Stomach smooth muscle (tissue), 2 donors: ENCODE measurements at regions not wholly inside any gene's neighbourhood (a gene's known extent, or its start where the extent isn't known, plus 50 kb on each side); places are given as distances from the start of the nearest gene placed in this dataset.
"Not testable (repeated sequence)": the region's sequence is repeated elsewhere in the genome, so short reads cannot be mapped to it uniquely, and the experiment has no call there.

Experiments
- H3K27ac ChIP-seq: one replicate; pipeline ENCODE4 v1.7.0; 2013; ENCODE audit warnings: mild to moderate bottlenecking, low read length, inconsistent platforms
- H3K27me3 ChIP-seq, 2 donors: one replicate each; pipeline ENCODE4 v1.7.0; 2013; ENCODE audit warnings: low read length in 2 of 2; ENCODE audit not compliant: insufficient read depth in 2 of 2, control insufficient read depth in 1 of 2
- H3K36me3 ChIP-seq, 2 donors: one replicate each; pipeline ENCODE4 v1.7.0; 2013; ENCODE audit warnings: low read length in 2 of 2; ENCODE audit not compliant: control insufficient read depth in 2 of 2, insufficient read depth in 2 of 2
- H3K4me1 ChIP-seq: one replicate; pipeline ENCODE4 v1.7.0; 2013; ENCODE audit warnings: low read length; ENCODE audit not compliant: control insufficient read depth, insufficient read depth
- H3K4me3 ChIP-seq, 2 donors: one replicate each; pipeline ENCODE4 v1.7.0; 2013; ENCODE audit warnings: low read length in 2 of 2
- H3K9ac ChIP-seq, 2 donors: one replicate each; pipeline ENCODE4 v1.7.0; 2013; ENCODE audit warnings: low read length in 2 of 2, mild to moderate bottlenecking in 1 of 2
- H3K9me3 ChIP-seq, 2 donors: one replicate each; pipeline ENCODE4 v1.7.0; 2013; ENCODE audit warnings: low read length in 2 of 2; ENCODE audit not compliant: control insufficient read depth in 2 of 2
- donor health status: healthy.
- donor health status: Pancreatic carcinoma.

DNA sequence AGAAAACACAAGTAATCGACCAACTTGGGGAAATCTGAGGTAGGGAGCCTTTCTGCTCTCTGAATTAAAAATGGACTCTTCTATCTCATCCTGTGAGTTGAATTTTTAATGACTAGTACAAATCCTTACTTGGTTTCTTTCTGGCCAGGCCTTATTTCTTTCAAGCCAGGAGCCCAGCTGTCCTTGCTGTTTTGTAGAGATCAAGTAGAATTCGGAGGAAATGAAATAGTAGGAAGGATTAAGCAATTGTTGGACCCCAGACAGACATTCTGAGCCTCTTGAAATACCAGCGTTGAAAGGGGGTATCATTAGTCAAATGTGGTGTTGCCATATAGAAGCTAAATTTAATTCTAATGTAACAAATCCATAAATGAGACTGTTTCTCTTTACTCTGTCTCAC lies 53.7 kb upstream of the SMIM15 start:
- H3K9me3 ChIP-seq, result peaks cover 0 to 4% of the 10 kb centered on the region in 2 donors
- H3K9ac ChIP-seq, result no peak overlapping the region
- H3K4me3 ChIP-seq, result no peak overlapping the region
- H3K27ac ChIP-seq, result no peak overlapping the region
- H3K4me1 ChIP-seq, result no peaks in the 10 kb centered on the region
- H3K36me3 ChIP-seq, result no peaks in the 10 kb centered on the region
- H3K27me3 ChIP-seq, result peaks cover 0 to 2% of the 10 kb centered on the region in 2 donors

DNA sequence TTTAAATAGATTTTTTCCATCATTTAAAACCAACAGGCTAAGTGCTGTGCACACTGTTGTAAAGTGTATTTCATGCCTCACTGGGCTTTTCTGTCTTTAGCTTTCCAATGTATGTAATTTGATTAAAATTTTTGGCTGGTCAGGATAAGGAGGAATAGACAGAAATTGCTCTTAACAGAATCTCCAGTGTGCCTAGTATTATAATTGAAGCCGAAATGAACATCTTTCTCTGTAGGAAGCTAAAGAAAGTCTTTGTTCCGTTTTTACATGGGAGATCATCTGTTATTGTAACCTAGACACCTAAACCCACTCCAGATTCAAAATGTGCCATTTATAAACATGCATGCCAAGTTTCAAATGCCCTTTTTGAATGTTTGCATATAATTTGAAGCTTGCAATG lies 54.5 kb upstream of the SMIM15 start:
- Histone ChIP-seq H3K4me1 (no peaks in the 10 kb centered on the region), H3K27me3 (peaks cover 0 to 2% of the 10 kb centered on the region in 2 donors), H3K4me3 (no peak overlapping the region), H3K27ac (no peak overlapping the region), H3K9me3 (peaks cover 0 to 4% of the 10 kb centered on the region in 2 donors), H3K36me3 (no peaks in the 10 kb centered on the region), H3K9ac (no peak overlapping the region)

DNA sequence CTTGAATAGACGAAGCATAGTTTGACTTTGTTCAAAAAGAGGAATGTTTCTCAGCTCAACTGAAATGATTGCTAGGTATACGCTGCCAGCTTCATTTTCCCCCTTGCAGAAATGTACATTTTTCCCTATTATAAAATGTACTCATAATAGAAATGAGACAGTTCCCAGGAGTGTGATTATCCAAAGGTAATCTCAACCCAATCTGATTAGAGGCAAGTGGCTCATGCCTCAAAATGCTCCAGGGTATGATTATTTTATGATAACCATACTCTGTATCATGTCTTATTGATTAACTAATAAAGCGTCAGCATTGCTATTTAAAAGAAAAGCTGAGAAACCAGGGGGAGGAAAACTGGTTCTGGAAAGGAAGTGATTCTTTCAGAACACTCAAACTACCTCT lies 54.9 kb upstream of the SMIM15 start:
- H3K4me3 ChIP-seq, result no peak overlapping the region

DNA sequence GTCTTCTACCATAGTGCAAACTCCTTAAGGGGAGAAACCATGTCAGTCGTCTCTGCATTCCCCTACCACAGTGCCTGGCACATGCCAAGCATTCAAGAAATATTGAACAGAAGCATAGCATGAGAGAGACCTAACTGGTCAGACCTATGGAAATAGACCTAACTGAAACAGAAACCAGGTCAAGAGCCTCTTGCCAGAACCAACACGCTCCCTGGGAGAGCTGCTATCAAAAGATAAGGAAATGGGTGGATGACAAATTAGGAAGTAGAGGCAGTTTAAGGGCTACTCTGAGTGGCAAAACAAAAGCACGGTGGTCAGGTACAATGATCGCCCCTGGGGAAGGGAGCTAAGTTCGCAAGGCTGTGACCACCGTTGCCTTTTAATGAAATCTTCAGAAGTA lies 66.0 kb upstream of the SMIM15 start:
- H3K36me3 ChIP-seq, result no peaks in the 10 kb centered on the region
- H3K4me3 ChIP-seq, result no peak overlapping the region
- no peak overlapping the region for H3K9ac ChIP-seq
- peaks cover 0 to 4% of the 10 kb centered on the region in 2 donors for H3K9me3 ChIP-seq
- H3K27me3 ChIP-seq, result no peaks in the 10 kb centered on the region
- H3K27ac ChIP-seq, result no peak overlapping the region
- no peaks in the 10 kb centered on the region for H3K4me1 ChIP-seq

More for the DNA sequence above, 54.9 kb upstream of the SMIM15 start:
- H3K27ac ChIP-seq, result no peak overlapping the region
- H3K9ac ChIP-seq, result no peak overlapping the region
- peaks cover 0 to 4% of the 10 kb centered on the region in 2 donors for H3K9me3 ChIP-seq
- H3K36me3 ChIP-seq, result no peaks in the 10 kb centered on the region
- H3K4me1 ChIP-seq, result no peaks in the 10 kb centered on the region
- peaks cover 0 to 2% of the 10 kb centered on the region in 2 donors for H3K27me3 ChIP-seq

DNA sequence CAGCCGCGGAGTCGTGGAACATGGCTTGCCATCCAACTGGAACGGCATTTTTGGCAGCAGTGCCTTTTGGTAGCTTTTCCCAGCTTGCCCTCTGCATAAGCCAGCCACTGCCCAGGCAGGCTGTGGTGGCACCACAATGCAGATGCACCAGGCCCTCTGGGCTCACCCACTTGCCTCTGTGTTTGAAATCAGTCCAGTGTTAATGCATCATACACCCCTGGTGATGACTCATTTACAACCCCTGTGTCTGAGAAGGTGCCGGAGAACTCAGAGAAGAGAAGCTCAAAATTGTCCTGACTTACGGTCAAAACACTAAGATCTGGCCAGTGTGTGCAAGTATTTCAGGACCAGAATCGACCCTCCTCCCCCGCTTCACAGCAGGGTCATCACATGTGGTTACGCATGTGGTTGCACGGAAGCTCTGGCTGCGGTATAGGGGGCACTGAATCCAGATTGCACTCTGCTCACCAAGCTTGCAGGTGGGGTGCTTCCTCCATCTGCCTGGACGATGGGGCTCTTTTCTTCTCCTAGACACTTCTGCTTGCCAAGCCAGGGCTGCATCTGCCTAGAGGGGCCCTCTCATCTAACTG lies 66.5 kb upstream of the SMIM15 start:
- peaks cover 0 to 4% of the 10 kb centered on the region in 2 donors for H3K9me3 ChIP-seq
- H3K4me3 ChIP-seq, result no peak overlapping the region
- no peaks in the 10 kb centered on the region for H3K27me3 ChIP-seq
- no peaks in the 10 kb centered on the region for H3K36me3 ChIP-seq
- H3K9ac ChIP-seq, result no peak overlapping the region
- H3K4me1 ChIP-seq, result no peaks in the 10 kb centered on the region
- H3K27ac ChIP-seq, result no peak overlapping the region

DNA sequence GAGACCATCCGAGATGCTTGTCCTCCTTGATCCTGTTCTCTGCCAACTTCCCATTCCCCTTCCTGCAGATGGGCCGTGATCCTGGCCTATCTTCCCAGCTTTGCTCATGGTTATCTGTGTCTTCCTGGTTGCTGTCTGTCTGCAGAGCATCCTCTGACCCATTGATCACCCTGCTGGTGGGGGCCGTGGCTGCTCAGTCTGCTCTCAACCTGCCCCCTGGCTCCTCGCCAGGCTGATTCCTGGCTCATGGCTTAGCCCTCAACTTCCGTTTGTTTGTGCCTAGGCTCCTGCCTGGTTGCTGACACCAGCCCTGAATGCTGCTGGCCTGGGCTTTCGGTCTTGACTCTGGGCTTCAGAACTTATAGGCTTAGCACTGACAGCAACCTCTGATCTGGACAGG lies 67.1 kb upstream of the SMIM15 start:
- H3K9me3 ChIP-seq, result peaks cover 0 to 4% of the 10 kb centered on the region in 2 donors
- H3K27ac ChIP-seq, result no peak overlapping the region
- no peak overlapping the region for H3K4me3 ChIP-seq
- no peaks in the 10 kb centered on the region for H3K4me1 ChIP-seq
- H3K9ac ChIP-seq, result no peak overlapping the region
- H3K27me3 ChIP-seq, result no peaks in the 10 kb centered on the region
- H3K36me3 ChIP-seq, result no peaks in the 10 kb centered on the region

DNA sequence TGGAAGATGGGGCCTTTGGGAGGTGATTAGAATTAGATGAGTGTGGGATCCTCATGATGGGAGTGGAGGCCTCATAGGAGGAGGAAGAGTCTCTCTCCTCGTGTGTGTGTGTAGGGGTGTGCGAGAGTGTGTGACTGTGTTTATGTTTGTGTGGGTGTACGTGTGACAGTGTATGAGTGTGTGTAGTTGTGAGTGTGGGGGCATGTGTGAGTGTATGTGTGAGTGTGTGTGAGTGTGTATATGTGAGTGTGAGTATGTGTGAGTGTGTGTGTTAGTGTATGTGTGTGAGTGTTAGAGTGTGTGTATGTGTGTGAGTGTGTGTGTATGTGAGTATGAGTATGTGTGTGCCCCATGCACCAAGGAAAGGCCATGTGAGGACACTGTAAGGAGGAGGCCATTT lies 68.2 kb upstream of the SMIM15 start:
- Histone ChIP-seq H3K9ac (no peak overlapping the region), H3K4me1 (no peaks in the 10 kb centered on the region), H3K27ac (no peak overlapping the region), H3K9me3 (peaks cover 0 to 4% of the 10 kb centered on the region in 2 donors), H3K36me3 (no peaks in the 10 kb centered on the region), H3K4me3 (no peak overlapping the region), H3K27me3 (no peaks in the 10 kb centered on the region)

DNA sequence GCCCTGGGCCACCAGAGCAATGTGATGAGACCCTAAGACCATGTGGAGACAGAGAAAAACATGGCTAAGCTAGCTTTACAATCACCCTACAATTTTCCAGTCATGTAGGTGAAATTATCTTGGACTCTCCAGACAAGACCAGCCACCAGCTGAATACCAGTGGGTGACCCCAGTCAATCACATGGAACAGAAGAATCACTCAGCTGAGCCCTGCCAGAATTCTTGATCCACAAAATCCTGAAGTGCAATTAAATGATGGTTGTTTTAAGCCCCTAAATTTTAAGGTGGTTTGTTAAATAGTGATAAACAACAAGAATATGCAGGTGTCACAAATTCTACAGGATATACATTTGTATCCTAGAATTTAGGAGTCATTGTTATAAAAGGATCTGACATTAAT lies 69.5 kb upstream of the SMIM15 start:
- Histone ChIP-seq H3K9ac (no peak overlapping the region), H3K4me1 (no peaks in the 10 kb centered on the region), H3K27ac (no peak overlapping the region), H3K27me3 (no peaks in the 10 kb centered on the region), H3K4me3 (no peak overlapping the region), H3K36me3 (no peaks in the 10 kb centered on the region), H3K9me3 (peaks cover 0 to 4% of the 10 kb centered on the region in 2 donors)

DNA sequence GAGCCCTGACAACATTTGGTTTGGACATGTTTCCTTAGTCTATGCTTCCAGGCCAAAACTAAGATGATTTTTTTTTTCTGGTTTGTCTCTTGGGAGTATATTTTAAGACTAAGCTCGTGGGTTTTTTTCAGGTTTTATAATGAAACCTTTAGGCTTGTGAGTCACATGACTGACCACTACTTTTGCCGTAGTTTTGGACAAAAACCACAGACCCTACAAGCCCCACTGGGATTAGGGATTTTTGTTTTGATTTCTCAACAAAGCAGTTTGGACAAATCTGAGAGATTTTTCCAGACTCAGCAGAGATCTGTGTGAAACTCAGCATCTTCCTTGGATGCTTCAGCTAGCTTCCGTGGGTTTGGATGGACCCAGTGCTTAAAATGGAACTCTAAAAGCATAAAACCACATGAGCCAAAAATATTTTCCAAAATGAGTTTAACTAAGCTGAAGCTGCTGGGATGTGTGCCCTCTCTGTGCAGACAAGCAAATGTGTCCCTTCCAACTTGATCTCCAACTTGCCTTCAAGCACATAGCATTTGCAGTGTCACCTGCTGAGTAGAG lies 70.3 kb upstream of the SMIM15 start:
- no peaks in the 10 kb centered on the region for H3K4me1 ChIP-seq
- peaks cover 0 to 4% of the 10 kb centered on the region in 2 donors for H3K9me3 ChIP-seq
- no peak overlapping the region for H3K9ac ChIP-seq
- no peak overlapping the region for H3K27ac ChIP-seq
- H3K4me3 ChIP-seq, result no peak overlapping the region
- no peaks in the 10 kb centered on the region for H3K27me3 ChIP-seq
- no peaks in the 10 kb centered on the region for H3K36me3 ChIP-seq

DNA sequence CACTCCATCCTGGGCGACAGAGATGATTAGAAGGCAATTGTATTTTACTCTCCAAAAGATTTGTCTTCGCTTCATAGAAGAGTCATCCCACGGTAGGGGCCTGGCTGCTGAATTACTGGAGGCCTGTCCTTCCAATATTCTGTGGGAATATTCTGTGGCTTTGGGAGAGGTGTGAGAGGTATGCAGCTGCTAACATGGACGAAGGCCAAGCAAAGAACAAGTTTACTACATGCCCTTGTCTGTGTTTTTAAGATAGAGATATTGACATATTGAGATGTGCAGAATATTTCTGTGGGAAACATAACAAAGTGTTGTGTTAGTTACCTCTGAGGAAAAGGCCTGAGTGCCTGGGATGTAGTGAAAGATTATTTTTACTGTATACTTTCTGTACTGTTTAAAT lies 71.8 kb upstream of the SMIM15 start:
- Histone ChIP-seq H3K27ac (no peak overlapping the region), H3K4me1 (no peaks in the 10 kb centered on the region), H3K27me3 (no peaks in the 10 kb centered on the region), H3K36me3 (no peaks in the 10 kb centered on the region), H3K4me3 (no peak overlapping the region), H3K9me3 (peaks cover 0 to 7% of the 10 kb centered on the region in 2 donors), H3K9ac (no peak overlapping the region)

DNA sequence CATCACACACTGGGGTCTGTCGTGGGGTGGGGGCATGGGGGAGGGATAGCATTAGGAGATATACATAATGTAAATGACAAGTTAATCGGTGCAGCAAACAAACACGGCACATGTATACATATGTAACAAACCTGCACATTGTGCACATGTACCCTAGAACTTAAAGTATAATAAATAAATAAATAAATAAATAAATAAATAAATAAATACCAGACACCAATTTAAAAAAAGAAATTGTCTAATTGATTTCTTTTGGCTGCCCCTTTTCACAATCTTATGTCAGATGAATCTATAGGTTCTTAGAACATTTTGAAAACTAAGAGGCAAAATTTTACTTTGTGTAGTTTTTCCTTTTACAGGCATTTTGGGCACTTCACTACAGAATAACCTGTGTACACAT lies 74.4 kb upstream of the SMIM15 start:
- not testable (repeated sequence) for H3K4me3 ChIP-seq, H3K9ac ChIP-seq, H3K27ac ChIP-seq, H3K9me3 ChIP-seq, H3K27me3 ChIP-seq, H3K36me3 ChIP-seq, H3K4me1 ChIP-seq
